ENCODE measurements at regions not wholly inside any gene's neighbourhood (a gene's known extent, or its start where the extent isn't known, plus 50 kb on each side); places are given as distances from the start of the nearest gene placed in this dataset.

DNA sequence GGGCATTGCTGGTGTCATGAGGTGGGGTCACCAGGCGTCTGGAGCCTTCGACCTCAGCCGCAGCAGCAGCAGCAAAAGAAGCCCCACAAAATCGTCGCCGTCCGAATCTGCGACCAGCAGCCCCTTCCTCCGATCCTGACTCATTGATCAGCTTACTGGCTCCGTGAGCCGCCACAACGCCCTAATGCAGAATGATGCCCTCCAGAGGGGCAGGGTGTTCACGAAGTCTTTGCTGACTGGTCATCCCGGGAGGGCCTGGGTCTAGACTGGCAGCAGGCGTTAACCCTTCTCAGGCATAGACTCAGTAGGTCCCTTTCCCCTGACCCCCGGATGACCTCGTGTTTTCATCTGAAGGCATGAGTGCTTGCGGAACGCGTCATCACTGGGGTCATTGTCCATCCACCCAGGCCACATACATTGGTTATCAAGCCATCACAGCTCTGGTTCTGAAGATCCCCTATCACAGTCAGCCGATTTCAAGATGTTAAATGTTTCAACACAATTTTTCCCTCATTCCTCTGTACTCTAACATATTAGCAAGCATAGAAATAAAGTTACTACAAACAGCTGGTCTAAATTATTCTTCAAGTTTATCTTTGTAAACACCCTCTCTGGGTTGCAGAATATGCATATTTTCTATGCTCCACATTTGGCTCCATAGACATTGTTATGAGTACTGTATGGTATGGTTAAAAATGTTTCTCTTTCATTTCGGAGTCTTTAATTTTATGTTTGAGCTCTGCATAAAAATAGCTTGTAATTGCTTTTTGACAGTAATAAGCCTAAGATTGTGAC lies 83.3 kb upstream of the SALL3 start:
- TF ChIP-seq GATA1 (IDR thresholded peaks at IDR 0.05; ENCODE audit: low read depth, low read length) (no peak), POLR2A (IDR thresholded peaks at IDR 0.05; ENCODE audit: low read length) (no peak)
- no peak for DNase-seq

DNA sequence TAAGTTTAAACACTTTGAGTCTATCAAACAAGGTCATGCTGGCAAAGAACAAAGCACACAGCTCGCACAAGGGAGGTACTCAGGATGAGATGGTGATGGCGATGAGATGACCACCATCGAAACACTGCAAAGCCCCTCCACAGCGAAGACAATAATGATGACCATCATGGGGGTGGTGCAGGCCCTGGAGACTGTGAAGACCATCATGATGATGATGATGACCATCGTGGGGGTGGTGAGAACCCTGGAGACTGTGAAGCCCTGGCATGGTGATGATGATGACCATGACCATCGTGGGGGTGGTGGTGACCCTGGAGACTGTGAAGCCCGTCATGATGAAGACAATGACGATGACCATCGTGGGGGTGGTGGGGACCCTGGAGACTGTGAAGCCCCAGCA lies 81.6 kb upstream of the SALL3 start:
- no peak for TF ChIP-seq POLR2A (IDR thresholded peaks at IDR 0.05; ENCODE audit: low read length)
- TF ChIP-seq GATA1 (IDR thresholded peaks at IDR 0.05; ENCODE audit: low read depth, low read length), result no peak

DNA sequence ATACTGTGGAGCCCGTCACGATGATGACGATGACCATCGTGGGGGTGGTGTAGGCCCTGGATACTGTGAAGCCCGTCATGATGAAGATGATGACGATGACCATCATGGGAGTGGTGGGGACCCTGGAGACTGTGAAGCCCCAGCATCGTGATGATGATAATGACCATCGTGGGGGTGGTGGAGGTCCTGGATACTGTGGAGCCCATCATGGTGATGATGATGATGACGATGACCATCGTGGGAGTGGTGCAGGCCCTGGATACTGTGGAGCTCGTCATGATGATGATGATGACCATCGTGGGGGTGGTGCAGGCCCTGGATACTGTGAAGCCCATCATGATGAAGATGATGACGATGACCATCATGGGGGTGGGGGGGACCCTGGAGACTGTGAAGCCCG lies 81.0 kb upstream of the SALL3 start:
- DNase-seq, result no peak
- no peak for TF ChIP-seq GATA1 (IDR thresholded peaks at IDR 0.05; ENCODE audit: low read depth, low read length)
- no peak for TF ChIP-seq POLR2A (IDR thresholded peaks at IDR 0.05; ENCODE audit: low read length)

More for the DNA sequence above, 81.6 kb upstream of the SALL3 start:
- DNase-seq, result no peak

DNA sequence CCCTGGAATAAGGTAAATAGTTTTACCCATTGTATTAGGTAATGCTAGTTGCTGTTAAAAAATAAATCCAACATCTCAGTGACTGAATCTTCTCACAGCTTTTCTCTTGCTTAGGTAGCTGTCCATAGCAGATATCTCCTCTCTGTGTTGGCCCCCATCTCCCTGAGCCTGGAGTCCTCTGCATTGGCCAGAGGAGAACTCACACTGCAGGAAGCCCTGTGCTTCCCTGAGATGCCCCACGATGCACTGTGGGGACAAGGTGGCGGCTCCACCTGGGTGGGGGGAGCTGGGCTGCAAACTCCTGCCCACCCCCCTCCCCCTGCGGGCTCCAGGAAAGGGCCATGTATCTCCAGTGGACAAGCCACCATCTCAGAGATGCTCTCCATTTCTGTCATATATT lies 80.4 kb upstream of the SALL3 start:
- no peak for DNase-seq
- no peak for TF ChIP-seq POLR2A (IDR thresholded peaks at IDR 0.05; ENCODE audit: low read length)

DNA sequence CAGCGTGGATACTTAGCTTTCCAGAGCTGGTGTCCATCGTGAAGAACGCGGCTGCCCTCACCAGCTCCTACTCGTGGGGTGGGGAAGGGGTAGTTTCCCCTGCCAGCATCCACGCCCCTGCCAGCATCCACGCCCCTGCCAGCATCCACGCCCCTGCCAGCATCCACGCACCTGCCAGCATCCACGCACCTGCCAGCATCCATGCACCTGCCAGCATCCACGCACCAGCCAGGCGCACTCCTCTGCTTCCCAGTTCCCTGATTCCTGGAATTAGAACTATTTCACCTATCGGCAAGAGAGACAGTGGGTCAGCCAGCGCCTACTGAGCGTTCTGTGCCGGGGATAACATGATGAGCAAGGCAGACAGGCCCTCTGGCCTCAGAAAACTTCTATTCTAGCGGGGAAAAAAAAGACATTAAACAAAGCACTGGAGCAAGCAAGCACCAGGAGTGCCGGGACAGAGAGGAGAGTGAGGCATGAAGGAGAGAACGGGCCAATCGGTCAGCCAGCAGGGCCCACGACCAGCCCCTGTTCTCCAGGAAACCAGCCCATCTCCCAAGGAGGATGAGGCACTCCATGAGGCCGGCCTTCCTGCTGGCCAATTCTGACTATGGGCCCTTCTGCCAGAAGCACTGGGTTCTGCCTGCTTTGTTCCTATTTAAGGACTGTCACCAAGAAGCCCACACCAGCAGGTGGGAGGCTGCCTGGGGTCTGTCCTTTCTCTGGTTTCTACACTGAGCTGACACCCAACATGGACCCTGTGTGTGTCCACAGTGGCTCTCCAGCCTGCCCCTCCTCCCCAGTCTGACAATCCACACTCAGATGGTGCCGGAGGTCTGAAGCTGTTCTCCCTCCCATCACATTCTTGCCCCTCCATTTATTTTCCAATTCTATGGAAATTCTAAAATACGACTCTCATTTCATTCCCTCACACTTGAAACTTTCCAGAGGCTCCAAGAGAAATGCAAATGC lies 78.4 kb upstream of the SALL3 start:
- no peak for TF ChIP-seq GATA1 (IDR thresholded peaks at IDR 0.05; ENCODE audit: low read depth, low read length)
- no peak for TF ChIP-seq POLR2A (IDR thresholded peaks at IDR 0.05; ENCODE audit: low read length)
- no peak for DNase-seq

DNA sequence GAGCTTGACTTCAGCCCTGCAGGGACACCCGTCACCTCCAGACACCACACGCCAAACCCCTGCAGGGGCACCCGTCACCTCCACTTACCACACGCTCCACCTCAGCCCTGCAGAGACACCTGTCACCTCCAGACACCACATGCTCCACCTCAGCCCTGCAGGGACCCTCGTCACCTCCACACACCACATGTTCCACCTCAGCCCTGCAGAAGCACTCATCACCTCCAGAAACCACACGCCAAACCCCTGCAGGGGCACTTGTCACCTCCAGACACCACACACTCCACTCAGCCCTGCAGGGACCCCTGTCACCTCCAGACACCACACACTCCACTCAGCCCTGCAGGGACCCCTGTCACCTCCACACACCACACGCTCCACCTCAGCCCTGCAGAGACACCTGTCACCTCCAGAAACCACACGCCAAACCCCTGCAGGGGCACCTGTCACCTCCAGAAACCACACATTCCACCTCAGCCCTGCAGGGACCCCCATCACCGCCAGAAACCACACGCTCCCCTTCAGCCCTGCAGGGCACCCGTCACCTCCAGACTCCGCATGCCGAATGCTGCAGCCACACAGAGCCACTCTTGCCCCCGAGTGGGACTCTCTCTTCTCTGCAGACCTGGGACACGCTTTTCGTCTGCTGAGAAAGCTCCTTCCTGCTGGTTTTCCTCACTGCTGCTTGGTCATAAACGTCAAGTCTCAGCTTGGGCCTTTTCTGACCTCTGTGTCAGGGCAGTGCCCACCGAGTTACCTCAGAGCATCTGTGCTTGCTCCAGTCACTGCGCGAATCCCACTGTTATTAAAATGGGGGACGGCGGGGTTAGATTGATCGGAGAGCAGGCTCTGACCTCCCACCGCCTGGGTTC lies 77.5 kb upstream of the SALL3 start:
- no peak for TF ChIP-seq POLR2A (IDR thresholded peaks at IDR 0.05; ENCODE audit: low read length)
- no peak for TF ChIP-seq GATA1 (IDR thresholded peaks at IDR 0.05; ENCODE audit: low read depth, low read length)

DNA sequence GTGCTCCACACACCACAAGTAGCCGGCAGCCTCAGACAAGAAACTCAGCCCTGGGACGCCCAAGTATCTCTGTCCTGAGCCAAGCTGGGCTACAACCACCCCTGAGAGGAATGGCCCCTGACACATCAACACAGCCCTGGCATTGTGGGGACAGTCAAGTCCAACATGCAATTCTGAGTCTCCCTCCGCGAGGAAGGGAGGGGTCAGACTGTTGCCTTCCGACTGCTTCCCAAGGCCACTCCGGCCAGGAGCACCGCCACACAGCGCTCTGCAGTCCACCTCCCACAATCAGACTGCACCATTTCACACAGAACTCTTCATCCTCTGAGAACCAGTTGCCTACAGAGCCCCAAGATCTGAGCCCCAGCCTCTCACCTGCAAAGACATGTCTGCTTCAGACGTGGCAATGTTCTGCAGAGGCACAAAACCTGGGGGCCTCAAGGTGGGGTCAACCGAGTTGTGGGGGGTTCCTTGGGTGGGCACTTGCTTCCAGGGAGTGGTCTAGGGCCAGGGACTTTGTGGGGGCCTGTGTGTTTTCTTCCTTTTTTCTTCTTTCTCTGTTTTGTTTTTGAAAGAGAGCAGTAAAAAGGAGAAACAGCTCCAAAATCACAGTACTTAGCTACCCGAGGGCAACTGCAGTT lies 76.7 kb upstream of the SALL3 start:
- DNase-seq, result no peak
- TF ChIP-seq POLR2A (IDR thresholded peaks at IDR 0.05; ENCODE audit: low read length) (no peak), GATA1 (IDR thresholded peaks at IDR 0.05; ENCODE audit: low read depth, low read length) (no peak)

More for the DNA sequence above, 77.5 kb upstream of the SALL3 start:
- no peak for DNase-seq

DNA sequence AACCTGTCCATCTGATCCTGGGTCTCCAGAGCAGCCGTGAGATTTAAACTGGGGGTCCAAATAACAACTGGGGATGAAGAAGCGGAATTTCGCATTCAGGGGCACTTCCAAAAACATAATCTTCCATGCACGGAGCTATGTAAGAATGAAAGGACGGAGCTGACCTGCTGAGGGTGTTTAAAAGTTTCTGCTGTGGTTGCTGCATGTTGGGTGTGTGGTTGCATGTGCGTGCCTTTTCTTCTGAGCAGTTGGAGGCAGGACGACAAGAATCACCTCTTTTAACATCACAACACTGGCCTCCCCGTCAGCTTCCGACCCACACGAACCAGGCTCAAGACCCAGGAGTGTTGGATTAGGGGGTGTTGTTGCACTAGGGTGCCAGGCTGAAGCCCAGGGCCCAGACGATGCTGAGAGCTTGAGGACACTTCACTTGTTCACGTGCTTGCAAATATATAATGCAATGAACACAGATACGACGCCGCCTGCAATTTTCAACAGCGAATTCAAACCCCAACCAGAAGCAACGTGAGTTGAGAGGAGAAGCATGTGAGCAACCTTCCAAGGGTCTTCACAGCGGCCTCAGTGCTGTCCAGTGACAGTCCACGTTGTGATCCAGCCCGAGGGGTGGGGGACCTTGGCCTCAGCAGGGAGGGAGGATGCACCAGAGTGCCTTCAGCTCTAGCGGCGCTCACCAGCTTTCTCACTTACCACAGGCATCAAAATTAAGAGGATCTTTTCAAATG lies 76.0 kb upstream of the SALL3 start:
- TF ChIP-seq POLR2A (IDR thresholded peaks at IDR 0.05; ENCODE audit: low read length) (no peak), GATA1 (IDR thresholded peaks at IDR 0.05; ENCODE audit: low read depth, low read length) (no peak)
- no peak for DNase-seq

DNA sequence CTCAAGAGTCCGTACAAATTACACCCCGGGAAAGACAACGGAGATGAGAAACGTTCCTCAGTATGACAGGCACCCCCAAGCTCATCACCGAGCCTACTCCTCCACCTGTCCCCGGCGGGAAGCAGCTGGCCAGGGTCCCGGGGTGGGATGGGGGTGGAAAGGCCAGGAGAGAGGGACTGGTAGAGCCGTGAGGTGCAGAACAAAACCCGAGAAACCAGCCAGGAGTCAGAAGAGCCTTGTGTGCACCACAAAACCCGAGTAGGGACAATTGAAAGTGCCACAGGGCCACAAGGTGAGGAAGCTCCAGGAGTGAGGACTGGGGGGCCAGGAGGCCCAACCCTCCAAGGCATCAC lies 75.5 kb upstream of the SALL3 start:
- TF ChIP-seq GATA1 (IDR thresholded peaks at IDR 0.05; ENCODE audit: low read depth, low read length) (no peak), POLR2A (IDR thresholded peaks at IDR 0.05; ENCODE audit: low read length) (no peak)
- no peak for DNase-seq

DNA sequence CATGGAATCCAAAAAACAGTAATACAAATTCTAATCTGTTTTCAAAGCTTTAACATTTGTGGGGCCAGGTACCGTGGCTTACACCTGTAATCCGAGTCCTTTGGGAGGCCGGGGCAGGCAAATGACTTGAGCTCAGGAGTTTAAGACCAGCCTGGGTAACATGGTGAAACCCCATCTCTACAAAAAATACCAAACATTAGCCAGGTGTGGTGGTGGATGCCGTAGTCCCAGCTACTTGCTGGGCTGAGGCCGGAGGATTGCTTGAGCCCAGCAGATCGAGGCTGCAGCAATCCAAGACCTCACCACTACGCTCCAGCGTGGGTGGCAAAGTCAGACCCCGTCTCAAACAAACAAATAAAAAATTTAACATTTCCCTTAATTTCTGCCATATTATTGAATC lies 74.3 kb upstream of the SALL3 start:
- DNase-seq, result no peak
- TF ChIP-seq GATA1 (IDR thresholded peaks at IDR 0.05; ENCODE audit: low read depth, low read length) (no peak), POLR2A (IDR thresholded peaks at IDR 0.05; ENCODE audit: low read length) (no peak)

DNA sequence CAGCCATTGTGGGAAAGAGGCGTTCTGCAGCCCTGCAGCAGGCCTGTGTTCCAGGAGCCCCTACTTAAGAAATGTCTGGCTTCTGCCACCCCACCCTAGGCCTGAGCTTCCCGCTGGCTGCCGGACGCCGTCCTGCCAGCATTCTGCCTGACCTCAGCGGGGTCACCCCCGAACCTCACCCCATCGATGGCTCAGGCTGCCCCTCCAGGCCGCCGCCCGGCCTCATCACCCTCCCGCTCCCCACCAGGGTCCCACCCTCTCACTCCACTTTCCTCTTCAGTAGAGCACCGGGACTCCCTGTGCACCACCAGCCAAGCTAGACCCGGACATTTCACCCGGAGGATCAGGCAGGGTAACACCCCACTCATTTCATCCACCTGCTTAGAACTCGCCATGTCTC lies 73.6 kb upstream of the SALL3 start:
- TF ChIP-seq POLR2A (IDR thresholded peaks at IDR 0.05; ENCODE audit: low read length), result no peak
- TF ChIP-seq GATA1 (IDR thresholded peaks at IDR 0.05; ENCODE audit: low read depth, low read length), result no peak
- no peak for DNase-seq

DNA sequence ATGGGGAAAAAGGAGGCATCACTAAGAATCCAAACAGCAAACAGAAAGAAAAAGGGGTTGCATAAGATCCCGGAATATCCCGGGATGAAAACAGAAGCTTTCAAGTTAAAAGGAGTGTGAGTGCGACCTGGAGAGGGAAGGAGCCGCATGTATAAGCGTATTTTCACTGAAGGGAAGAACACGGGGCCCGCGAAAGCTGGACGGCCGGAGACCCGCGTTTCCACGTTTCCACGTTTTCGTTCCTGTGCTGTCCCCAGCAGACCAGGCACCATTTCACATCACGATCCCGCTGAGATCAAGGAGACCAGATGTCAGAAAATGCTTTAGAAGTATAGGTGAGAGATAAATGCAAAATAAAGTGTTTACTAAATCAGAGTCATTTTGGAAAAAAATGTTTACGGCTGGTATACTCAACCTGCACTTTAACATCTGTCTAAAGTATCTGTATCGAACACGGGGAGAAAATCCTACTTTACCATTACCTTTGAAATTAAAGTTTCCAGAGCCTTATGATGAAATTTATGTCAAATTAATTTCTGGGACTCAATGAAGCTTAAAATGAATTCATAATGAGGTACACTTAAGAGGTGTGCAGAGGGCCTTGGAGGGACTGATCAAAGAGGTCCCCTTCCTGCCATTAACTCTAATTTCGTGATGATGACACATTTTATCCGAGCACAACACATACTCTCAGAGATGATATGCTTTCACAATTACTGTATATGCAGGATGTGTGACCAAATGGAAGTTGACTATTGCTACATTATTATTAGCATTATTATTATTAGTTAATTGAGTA lies 71.0 kb upstream of the SALL3 start:
- DNase-seq, result no peak
- no peak for TF ChIP-seq GATA1 (IDR thresholded peaks at IDR 0.05; ENCODE audit: low read depth, low read length)
- no peak for TF ChIP-seq POLR2A (IDR thresholded peaks at IDR 0.05; ENCODE audit: low read length)

All from erythroblast (primary cell).